Right lung (tissue), 2 donors: ENCODE measurements at regions not wholly inside any gene's neighbourhood (a gene's known extent, or its start where the extent isn't known, plus 50 kb on each side); places are given as distances from the start of the nearest gene placed in this dataset.
A peak's percentile ranks its signal among the peaks of the same experiment; 100 is the strongest.
"Not testable (repeated sequence)": the region's sequence is repeated elsewhere in the genome, so short reads cannot be mapped to it uniquely, and the experiment has no call there.

Source experiments
- DNase-seq, 2 donors: peaks; one replicate each; pipeline ENCODE4 v3.0.0-alpha.2; 2013

- DNase-seq = peak; percentile 10 to 25
Measured at GRCh38 chr5:131005963-131006684, 158.9 kb downstream of the HINT1 start.

GRCh38 chr5:131001507-131001906 lies 163.5 kb downstream of the HINT1 start:
- DNase-seq = no peak

- DNase-seq = no peak
Measured at GRCh38 chr5:131000289-131000688, 164.8 kb downstream of the HINT1 start.

- not testable (repeated sequence) for DNase-seq
Measured at GRCh38 chr5:130996720-130997119, 168.3 kb downstream of the HINT1 start.

GRCh38 chr5:130995851-130996250 lies 169.2 kb downstream of the HINT1 start:
- DNase-seq = no peak

- DNase-seq = no peak
Measured at GRCh38 chr5:130995254-130995515, 169.9 kb downstream of the HINT1 start.

- no peak for DNase-seq
Measured at GRCh38 chr5:130994496-130995253, 170.4 kb downstream of the HINT1 start.

- DNase-seq = no peak
Measured at GRCh38 chr5:130992621-130993020, 172.4 kb downstream of the HINT1 start.

GRCh38 chr5:130992095-130992494 lies 173.0 kb downstream of the HINT1 start:
- DNase-seq = no peak

- DNase-seq = no peak
Measured at GRCh38 chr5:130985776-130986175, 179.3 kb downstream of the HINT1 start.

GRCh38 chr5:130981663-130982062 lies 183.4 kb downstream of the HINT1 start:
- DNase-seq = no peak

- no peak for DNase-seq
Measured at GRCh38 chr5:130978475-130978874, 186.6 kb downstream of the HINT1 start.

GRCh38 chr5:130976493-130976892 lies 188.6 kb downstream of the HINT1 start:
- DNase-seq = no peak

GRCh38 chr5:130975847-130976246 lies 189.2 kb downstream of the HINT1 start:
- DNase-seq = no peak

GRCh38 chr5:130975299-130975698 lies 189.8 kb downstream of the HINT1 start:
- no peak for DNase-seq

GRCh38 chr5:130974021-130974683 lies 190.9 kb downstream of the HINT1 start:
- no peak for DNase-seq

- no peak for DNase-seq
Measured at GRCh38 chr5:130966990-130967525, 198.0 kb downstream of the HINT1 start.

- no peak for DNase-seq
Measured at GRCh38 chr5:130965920-130966319, 199.1 kb downstream of the HINT1 start.

GRCh38 chr5:130965360-130965759 lies 199.7 kb downstream of the HINT1 start:
- no peak for DNase-seq

- no peak for DNase-seq
Measured at GRCh38 chr5:130964231-130965202, 200.5 kb downstream of the HINT1 start.

- DNase-seq = no peak
Measured at GRCh38 chr5:130963798-130964197, 201.3 kb downstream of the HINT1 start.

GRCh38 chr5:130957151-130957550 lies 207.9 kb downstream of the HINT1 start:
- DNase-seq = no peak
